ENCODE measurements at regions not wholly inside any gene's neighbourhood (a gene's known extent, or its start where the extent isn't known, plus 50 kb on each side); places are given as distances from the start of the nearest gene placed in this dataset.

DNA sequence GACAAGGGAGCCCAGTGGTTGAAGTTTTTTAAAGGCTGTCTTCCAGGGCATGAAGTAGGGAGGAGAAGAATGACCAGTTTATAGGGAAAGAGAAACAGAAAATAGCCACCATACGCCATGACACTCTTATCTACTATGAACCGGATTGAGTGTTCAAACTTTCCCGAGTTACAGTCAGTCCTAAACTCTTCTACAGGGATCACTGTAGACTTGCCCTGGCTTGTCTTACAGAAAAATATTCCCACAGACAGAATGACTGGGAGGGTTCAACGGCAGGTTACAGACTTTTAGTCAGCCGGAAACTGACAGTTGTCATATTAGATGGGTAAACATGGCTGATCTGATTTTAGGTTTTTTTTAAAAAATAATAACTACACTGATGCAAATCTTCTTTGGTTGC lies 662.5 kb upstream of the SOX9 start:
- TF ChIP-seq, protein P1, sequence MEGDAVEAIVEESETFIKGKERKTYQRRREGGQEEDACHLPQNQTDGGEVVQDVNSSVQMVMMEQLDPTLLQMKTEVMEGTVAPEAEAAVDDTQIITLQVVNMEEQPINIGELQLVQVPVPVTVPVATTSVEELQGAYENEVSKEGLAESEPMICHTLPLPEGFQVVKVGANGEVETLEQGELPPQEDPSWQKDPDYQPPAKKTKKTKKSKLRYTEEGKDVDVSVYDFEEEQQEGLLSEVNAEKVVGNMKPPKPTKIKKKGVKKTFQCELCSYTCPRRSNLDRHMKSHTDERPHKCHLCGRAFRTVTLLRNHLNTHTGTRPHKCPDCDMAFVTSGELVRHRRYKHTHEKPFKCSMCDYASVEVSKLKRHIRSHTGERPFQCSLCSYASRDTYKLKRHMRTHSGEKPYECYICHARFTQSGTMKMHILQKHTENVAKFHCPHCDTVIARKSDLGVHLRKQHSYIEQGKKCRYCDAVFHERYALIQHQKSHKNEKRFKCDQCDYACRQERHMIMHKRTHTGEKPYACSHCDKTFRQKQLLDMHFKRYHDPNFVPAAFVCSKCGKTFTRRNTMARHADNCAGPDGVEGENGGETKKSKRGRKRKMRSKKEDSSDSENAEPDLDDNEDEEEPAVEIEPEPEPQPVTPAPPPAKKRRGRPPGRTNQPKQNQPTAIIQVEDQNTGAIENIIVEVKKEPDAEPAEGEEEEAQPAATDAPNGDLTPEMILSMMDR (conservative IDR thresholded peaks at IDR 0.05; ENCODE audit: low read depth, low read length), result no peak
- H3K4me3 ChIP-seq (ENCODE audit: low read depth, low read length), result no peak overlapping the region
- no peak for DNase-seq (ENCODE audit: low read depth)

DNA sequence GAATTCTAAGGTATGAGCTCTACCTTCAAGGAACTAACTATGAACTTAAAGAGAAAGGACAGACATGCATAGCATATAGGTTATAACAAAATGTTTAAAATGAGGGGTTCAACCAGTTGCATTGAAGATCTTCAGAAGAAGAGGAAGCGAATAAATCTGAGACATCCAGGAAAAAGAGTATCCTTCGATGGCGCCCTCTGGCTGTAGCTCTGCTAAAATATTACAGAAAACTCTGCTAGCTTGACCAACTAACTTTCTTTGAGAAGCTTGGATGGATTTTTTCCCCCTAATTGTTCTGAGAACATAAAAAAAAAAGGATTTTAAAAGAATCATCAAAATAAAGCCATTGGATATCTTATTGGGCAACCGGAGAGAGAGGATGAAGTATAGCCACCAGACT lies 659.9 kb upstream of the SOX9 start:
- H3K4me3 ChIP-seq (ENCODE audit: low read depth, low read length), result no peak overlapping the region
- DNase-seq (ENCODE audit: low read depth), result peak; percentile 71
- TF ChIP-seq, protein P1 (conservative IDR thresholded peaks at IDR 0.05; ENCODE audit: low read depth, low read length), result peak; percentile 75

DNA sequence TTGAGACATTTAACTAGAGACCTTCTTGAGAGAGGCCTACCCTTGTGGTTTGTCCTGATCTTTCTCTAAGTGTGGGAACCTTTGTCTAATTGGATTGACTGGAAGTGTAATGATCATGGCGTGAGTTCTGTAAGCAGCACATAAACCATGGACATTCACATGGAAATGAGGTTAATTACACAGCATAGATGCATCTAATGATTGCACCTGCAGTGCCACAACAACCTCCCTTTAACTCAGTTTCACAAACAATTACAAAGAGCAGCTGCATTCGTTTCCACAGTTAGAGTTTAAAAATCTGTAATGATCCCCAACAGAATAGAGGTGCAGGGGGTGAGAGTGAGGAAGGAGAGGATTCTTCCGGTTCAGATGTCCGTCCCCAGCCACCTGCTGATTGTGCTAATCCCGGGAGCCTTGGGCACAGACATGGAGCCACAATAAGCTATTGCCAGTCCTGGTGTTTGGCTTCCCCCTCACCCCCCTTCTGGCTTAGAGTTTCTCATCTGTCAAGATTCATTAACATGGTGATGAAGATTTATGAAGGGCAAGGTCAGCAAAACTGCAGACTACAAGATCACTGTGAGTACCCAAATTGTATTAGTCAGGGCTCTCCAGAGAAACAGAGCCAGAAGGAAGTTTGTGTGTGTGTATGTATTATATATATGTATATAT lies 659.2 kb upstream of the SOX9 start:
- TF ChIP-seq, protein P1 (conservative IDR thresholded peaks at IDR 0.05; ENCODE audit: low read depth, low read length), result no peak
- H3K4me3 ChIP-seq (ENCODE audit: low read depth, low read length), result no peak overlapping the region
- no peak for DNase-seq (ENCODE audit: low read depth)

DNA sequence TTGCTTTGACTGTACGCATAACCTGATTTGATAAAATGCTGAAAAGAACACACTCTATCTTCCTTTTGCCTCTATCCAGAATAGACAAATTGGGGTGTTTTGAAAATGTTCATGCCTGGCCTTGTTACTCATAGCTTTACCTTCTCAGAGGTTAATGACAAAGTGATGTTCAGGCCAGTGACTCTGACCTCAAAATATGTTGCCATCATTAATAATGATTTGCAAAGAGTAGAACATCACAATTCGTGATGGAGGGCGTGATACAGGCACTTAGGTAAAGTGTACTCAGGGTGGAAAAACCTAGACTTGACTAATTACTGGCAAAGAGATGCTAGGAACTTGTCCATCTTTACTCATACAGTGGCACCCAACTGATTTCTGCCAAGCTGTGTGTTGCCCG lies 656.6 kb upstream of the SOX9 start:
- TF ChIP-seq, protein P1 (conservative IDR thresholded peaks at IDR 0.05; ENCODE audit: low read depth, low read length), result no peak
- H3K4me3 ChIP-seq (ENCODE audit: low read depth, low read length), result no peak overlapping the region
- no peak for DNase-seq (ENCODE audit: low read depth)

DNA sequence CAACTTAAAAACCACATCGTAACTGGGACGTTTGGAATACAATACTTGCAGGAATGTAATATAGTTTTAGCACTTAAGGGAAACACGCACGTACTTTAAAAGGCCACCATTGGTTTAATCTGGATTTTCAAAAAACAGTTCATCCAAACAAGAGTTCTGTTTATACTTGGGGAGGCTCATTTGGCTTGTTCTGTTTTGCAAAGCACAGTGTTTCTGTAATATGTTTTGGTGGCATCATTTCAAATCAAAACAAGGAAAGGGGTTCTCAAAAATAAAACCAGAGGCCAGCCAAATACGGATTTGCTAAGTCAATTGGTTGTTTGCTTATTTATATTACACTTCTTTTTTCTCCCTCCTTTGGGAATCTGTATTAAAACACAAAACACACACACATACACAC lies 656.1 kb upstream of the SOX9 start:
- H3K4me3 ChIP-seq (ENCODE audit: low read depth, low read length), result no peak overlapping the region
- TF ChIP-seq, protein P1 (conservative IDR thresholded peaks at IDR 0.05; ENCODE audit: low read depth, low read length), result no peak
- no peak for DNase-seq (ENCODE audit: low read depth)

DNA sequence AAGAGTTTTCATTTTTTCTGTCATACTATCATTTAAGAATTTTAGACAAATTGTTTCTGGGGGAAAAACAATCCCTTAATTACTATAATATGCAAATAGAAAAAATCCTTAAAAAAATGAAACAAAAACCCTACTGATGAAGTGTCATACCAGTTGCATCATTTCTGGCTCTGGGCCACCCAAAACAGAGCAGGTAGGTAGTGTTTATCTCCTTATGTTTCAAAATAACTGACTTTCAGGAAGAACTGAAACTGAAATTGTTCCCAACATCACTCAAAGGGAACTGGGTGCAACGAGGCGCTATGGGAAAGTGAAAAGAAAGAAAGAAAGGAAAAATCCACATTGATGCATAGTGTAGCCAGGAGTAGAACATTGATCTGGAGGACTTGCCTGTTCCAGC lies 653.1 kb upstream of the SOX9 start:
- no peak overlapping the region for H3K4me3 ChIP-seq (ENCODE audit: low read depth, low read length)
- DNase-seq (ENCODE audit: low read depth), result no peak
- TF ChIP-seq, protein P1 (conservative IDR thresholded peaks at IDR 0.05; ENCODE audit: low read depth, low read length), result no peak

DNA sequence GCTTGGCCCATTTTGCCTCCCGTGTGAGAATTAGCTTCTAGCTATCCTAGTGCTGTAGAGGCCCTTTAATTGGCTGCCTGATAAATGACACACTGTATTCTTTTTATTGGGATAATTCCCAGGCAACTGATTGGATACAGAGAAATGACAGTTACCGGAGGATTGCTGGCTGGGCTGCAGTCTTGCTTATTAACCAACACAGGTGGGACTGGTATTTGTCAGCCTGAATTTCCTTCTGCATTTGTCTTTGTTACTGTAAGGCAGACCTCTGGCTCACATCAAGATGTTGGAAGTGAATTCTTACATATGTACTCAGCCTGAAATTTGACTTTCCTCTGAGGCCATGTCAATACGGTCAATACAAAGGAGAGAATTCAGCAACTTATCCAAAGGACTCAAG lies 650.8 kb upstream of the SOX9 start:
- no peak overlapping the region for H3K4me3 ChIP-seq (ENCODE audit: low read depth, low read length)
- TF ChIP-seq, protein P1 (conservative IDR thresholded peaks at IDR 0.05; ENCODE audit: low read depth, low read length), result no peak
- DNase-seq (ENCODE audit: low read depth), result no peak
